ENCODE measurements at regions not wholly inside any gene's neighbourhood (a gene's known extent, or its start where the extent isn't known, plus 50 kb on each side); places are given as distances from the start of the nearest gene placed in this dataset.

DNA sequence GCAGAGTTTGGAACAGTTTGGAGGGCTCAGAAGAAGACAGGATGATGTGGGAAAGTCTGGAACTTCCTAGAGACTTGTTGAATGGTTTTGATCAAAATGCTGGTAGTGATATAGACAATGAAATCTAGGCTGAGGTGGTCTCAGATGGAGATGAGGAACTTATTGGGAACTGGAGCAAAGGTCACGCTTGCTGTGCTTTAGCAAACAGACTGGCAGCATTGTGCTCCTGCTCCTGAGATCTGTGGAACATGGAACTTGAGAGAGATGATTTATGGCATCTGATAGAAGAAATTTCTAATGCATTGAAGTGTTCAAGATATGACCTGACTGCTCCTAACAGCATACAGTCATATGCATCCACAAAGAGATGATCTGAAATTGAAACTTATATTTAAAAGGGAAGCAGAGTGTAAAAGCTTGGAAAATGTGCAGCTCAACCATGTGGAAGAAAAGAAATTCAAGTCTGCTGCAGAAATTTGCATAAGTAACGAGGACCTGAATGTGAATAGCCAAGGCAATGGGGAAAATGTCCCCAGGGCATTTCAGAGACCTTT is 186.9 kb upstream of the PHYHIPL start:
- Histone ChIP-seq H3K27me3 (ENCODE audit: control insufficient read depth in 2 of 2, insufficient read depth in 2 of 2, low read length in 2 of 2) (no peaks in the 10 kb centered on the region), H3K9me3 (ENCODE audit: control insufficient read depth in 2 of 3, low read length in 3 of 3) (peaks cover 0 to 8% (median 0%) of the 10 kb centered on the region in 3 experiments), H3K36me3 (ENCODE audit: control insufficient read depth in 2 of 3, insufficient read depth in 3 of 3, low read length in 3 of 3) (no peaks in the 10 kb centered on the region), H3K4me1 (ENCODE audit: control insufficient read depth in 2 of 2, insufficient read depth in 2 of 2, low read length in 2 of 2) (no peaks in the 10 kb centered on the region), H3K4me3 (ENCODE audit: low read length) (no peak overlapping the region), H3K27ac (ENCODE audit: low read depth, low read length) (no peak overlapping the region)
- intact Hi-C loops (cut with micrococcal nuclease) = no loop called here
- Mint-ChIP-seq H3K36me3 (peaks cover 0 to 3% (median 0%) of the 10 kb centered on the region in 5 donors), H3K9me3 (peaks cover 0 to 19% (median 4%) of the 10 kb centered on the region in 11 donors), H3K4me1 (no peaks in the 10 kb centered on the region), H3K27me3 (no peaks in the 10 kb centered on the region), H3K4me3 (no peak overlapping the region), H3K27ac (no peak overlapping the region)
- POLR2A ChIA-PET = no interaction called here
- ATAC-seq (no peak), DNase-seq (no peak)
- CTCF ChIA-PET = no interaction called here

DNA sequence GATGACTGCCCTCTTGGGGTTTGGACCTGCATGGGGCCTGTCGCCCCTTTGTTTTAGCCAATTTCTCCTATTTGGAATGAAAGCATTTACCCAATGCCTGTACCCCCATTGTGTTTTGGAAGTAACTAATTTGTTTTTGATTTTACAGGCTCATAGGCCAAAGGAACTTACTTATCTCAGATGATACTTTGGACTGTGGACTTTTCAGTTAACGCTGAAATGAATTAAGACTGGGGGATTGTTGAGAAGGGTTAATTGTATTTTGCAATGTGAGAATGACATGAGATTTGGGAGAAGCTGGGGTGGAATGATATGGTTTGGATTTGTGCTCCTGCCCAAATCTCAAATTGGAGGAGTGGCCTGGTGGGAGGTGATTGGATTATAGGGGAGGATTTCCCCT is 185.8 kb upstream of the PHYHIPL start:
- peaks cover 0 to 3% (median 0%) of the 10 kb centered on the region in 5 donors for H3K36me3 Mint-ChIP-seq
- peaks cover 0 to 19% (median 4%) of the 10 kb centered on the region in 11 donors for H3K9me3 Mint-ChIP-seq
- no peaks in the 10 kb centered on the region for H3K36me3 ChIP-seq (ENCODE audit: control insufficient read depth in 2 of 3, insufficient read depth in 3 of 3, low read length in 3 of 3)
- H3K4me1 Mint-ChIP-seq = no peaks in the 10 kb centered on the region
- ATAC-seq = no peak
- no peaks in the 10 kb centered on the region for H3K27me3 ChIP-seq (ENCODE audit: control insufficient read depth in 2 of 2, insufficient read depth in 2 of 2, low read length in 2 of 2)
- H3K4me3 ChIP-seq (ENCODE audit: low read length) = no peak overlapping the region
- DNase-seq = no peak
- peaks cover 0 to 8% (median 0%) of the 10 kb centered on the region in 3 experiments for H3K9me3 ChIP-seq (ENCODE audit: control insufficient read depth in 2 of 3, low read length in 3 of 3)
- H3K4me3 Mint-ChIP-seq = no peak overlapping the region
- H3K27me3 Mint-ChIP-seq = peaks cover 0 to 4% (median 0%) of the 10 kb centered on the region in 5 donors
- no peak overlapping the region for H3K27ac ChIP-seq (ENCODE audit: low read depth, low read length)
- H3K4me1 ChIP-seq (ENCODE audit: control insufficient read depth in 2 of 2, insufficient read depth in 2 of 2, low read length in 2 of 2) = no peaks in the 10 kb centered on the region
- H3K27ac Mint-ChIP-seq = no peak overlapping the region
- intact Hi-C loops (cut with micrococcal nuclease) = no loop called here
- ChIA-PET CTCF (no interaction called here), POLR2A (interaction anchor here (0.6 kb wide), 1 partner anchor 193 kb away, joined by 3 read pairs; no protein-coding TSS in a partner anchor)

DNA sequence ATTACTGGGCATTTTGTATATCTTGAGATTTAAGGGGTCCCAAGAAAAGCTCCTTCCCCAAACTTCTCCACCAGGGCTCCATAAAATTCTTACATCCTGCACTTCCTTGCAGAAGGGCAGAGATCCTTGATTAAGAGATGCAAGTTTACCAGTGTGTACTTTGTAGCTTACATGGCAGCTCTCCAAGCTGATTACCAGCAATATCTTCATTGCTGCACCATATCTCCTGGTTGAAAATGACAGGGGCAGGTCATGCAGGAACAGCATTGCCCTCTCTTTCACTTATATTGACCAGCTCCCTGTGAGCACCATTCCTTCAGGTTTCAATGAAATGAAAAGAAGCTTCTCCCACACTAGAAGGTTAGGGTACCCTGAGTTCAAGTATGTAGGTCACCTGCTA is 184.6 kb upstream of the PHYHIPL start:
- CTCF ChIA-PET = no interaction called here

DNA sequence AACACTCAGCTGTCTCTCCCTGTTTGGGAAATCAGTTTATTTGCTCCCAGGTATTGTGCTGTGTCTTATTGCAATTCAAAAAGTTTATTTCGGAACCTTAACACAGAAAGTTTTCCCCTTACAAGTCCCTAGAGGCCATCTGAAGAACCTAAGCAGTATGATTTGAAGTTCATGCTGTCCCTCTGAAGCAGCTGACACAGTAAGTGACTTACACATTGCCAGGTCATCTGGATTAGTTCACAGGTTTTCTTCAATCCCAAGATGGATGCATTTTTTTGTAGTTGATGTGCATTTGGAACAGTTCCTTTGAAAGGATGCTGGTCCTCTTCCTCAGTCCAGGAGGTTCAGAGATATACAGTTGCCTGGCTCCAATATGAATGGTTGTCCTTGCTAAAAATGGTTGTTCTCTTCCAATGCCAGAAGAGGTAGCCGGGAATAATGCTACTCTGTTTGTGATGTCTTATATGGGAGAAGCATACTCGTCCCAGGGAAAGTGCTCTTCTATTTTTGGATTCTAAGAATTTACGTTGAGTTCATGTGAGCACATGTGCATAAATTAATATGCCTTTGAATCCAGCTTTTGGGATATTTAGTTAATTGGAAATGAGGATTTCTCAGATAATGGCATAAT is 183.5 kb upstream of the PHYHIPL start:
- H3K4me3 ChIP-seq (ENCODE audit: low read length) = no peak overlapping the region
- no peaks in the 10 kb centered on the region for H3K4me1 Mint-ChIP-seq
- H3K9me3 Mint-ChIP-seq = peaks cover 0 to 15% (median 4%) of the 10 kb centered on the region in 11 donors
- no peak overlapping the region for H3K27ac ChIP-seq (ENCODE audit: low read depth, low read length)
- H3K9me3 ChIP-seq (ENCODE audit: control insufficient read depth in 2 of 3, low read length in 3 of 3) = peaks cover 0 to 8% (median 0%) of the 10 kb centered on the region in 3 experiments
- no peak overlapping the region for H3K27ac Mint-ChIP-seq
- no peaks in the 10 kb centered on the region for H3K27me3 ChIP-seq (ENCODE audit: control insufficient read depth in 2 of 2, insufficient read depth in 2 of 2, low read length in 2 of 2)
- intact Hi-C loops (cut with micrococcal nuclease) = no loop called here
- DNase-seq = no peak
- H3K36me3 ChIP-seq (ENCODE audit: control insufficient read depth in 2 of 3, insufficient read depth in 3 of 3, low read length in 3 of 3) = no peaks in the 10 kb centered on the region
- H3K4me1 ChIP-seq (ENCODE audit: control insufficient read depth in 2 of 2, insufficient read depth in 2 of 2, low read length in 2 of 2) = no peaks in the 10 kb centered on the region
- CTCF ChIA-PET = no interaction called here
- no peak for ATAC-seq
- POLR2A ChIA-PET = no interaction called here
- peaks cover 0 to 3% (median 0%) of the 10 kb centered on the region in 5 donors for H3K36me3 Mint-ChIP-seq
- H3K27me3 Mint-ChIP-seq = peaks cover 0 to 15% (median 6%) of the 10 kb centered on the region in 5 donors
- H3K4me3 Mint-ChIP-seq = no peak overlapping the region

More for the DNA sequence above, 184.6 kb upstream of the PHYHIPL start:
- H3K27me3 Mint-ChIP-seq = peaks cover 0 to 7% (median 4%) of the 10 kb centered on the region in 5 donors
- peaks cover 0 to 3% (median 0%) of the 10 kb centered on the region in 5 donors for H3K36me3 Mint-ChIP-seq
- Histone ChIP-seq H3K4me3 (ENCODE audit: low read length) (no peak overlapping the region), H3K36me3 (ENCODE audit: control insufficient read depth in 2 of 3, insufficient read depth in 3 of 3, low read length in 3 of 3) (no peaks in the 10 kb centered on the region), H3K4me1 (ENCODE audit: control insufficient read depth in 2 of 2, insufficient read depth in 2 of 2, low read length in 2 of 2) (no peaks in the 10 kb centered on the region), H3K9me3 (ENCODE audit: control insufficient read depth in 2 of 3, low read length in 3 of 3) (peaks cover 0 to 8% (median 0%) of the 10 kb centered on the region in 3 experiments), H3K27ac (ENCODE audit: low read depth, low read length) (no peak overlapping the region), H3K27me3 (ENCODE audit: control insufficient read depth in 2 of 2, insufficient read depth in 2 of 2, low read length in 2 of 2) (no peaks in the 10 kb centered on the region)
- peaks cover 0 to 19% (median 4%) of the 10 kb centered on the region in 11 donors for H3K9me3 Mint-ChIP-seq
- H3K4me1 Mint-ChIP-seq = no peaks in the 10 kb centered on the region
- POLR2A ChIA-PET = no interaction called here
- ATAC-seq (no peak), DNase-seq (no peak)
- H3K4me3 Mint-ChIP-seq = no peak overlapping the region
- H3K27ac Mint-ChIP-seq = no peak overlapping the region
- intact Hi-C loops (cut with micrococcal nuclease) = no loop called here

DNA sequence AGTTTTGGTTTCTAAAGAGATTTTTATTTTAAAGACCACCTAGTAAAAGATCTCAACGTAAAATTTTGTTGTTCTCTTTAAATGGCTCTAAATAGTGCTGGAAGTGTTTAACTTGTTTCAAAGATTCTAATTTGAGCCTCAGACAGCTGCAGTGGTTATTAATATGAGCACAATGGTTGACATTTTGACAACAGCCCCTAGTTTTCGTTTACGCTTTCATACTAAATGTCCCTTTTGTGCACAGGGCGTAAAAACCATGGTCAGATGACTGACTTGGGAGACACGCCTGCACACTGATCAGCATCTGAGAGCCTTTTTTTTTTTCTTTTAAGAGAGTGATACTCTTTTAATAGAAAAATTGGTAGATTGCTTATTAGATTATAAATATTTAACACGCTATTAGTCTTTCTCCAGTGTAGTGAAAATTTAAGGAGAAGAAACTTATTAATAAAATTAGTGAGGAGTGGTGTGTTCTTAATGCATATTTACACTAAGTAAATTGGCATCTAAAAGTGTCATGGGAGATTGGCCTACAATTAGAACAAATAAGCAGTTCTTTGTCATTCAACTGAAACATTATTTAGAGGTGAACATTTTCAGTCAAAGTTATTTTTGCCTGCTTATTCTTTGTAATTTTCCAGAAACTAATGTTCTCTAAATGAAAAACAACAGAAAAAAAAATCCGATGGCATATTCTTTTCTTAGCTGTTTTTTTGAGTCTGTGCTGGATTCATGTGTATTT is 182.8 kb upstream of the PHYHIPL start:
- intact Hi-C loops (cut with micrococcal nuclease) = no loop called here
- ATAC-seq (no peak), DNase-seq (no peak)
- H3K4me3 Mint-ChIP-seq = no peak overlapping the region
- H3K27me3 Mint-ChIP-seq = peaks cover 0 to 15% (median 6%) of the 10 kb centered on the region in 5 donors
- peaks cover 0 to 14% (median 4%) of the 10 kb centered on the region in 11 donors for H3K9me3 Mint-ChIP-seq
- peaks cover 0 to 3% (median 0%) of the 10 kb centered on the region in 5 donors for H3K36me3 Mint-ChIP-seq
- Histone ChIP-seq H3K36me3 (ENCODE audit: control insufficient read depth in 2 of 3, insufficient read depth in 3 of 3, low read length in 3 of 3) (no peaks in the 10 kb centered on the region), H3K27me3 (ENCODE audit: control insufficient read depth in 2 of 2, insufficient read depth in 2 of 2, low read length in 2 of 2) (no peaks in the 10 kb centered on the region), H3K4me1 (ENCODE audit: control insufficient read depth in 2 of 2, insufficient read depth in 2 of 2, low read length in 2 of 2) (no peaks in the 10 kb centered on the region), H3K4me3 (ENCODE audit: low read length) (no peak overlapping the region), H3K9me3 (ENCODE audit: control insufficient read depth in 2 of 3, low read length in 3 of 3) (peaks cover 0 to 8% (median 0%) of the 10 kb centered on the region in 3 experiments), H3K27ac (ENCODE audit: low read depth, low read length) (no peak overlapping the region)
- no peak overlapping the region for H3K27ac Mint-ChIP-seq
- no peaks in the 10 kb centered on the region for H3K4me1 Mint-ChIP-seq
- ChIA-PET CTCF (no interaction called here), POLR2A (no interaction called here)

DNA sequence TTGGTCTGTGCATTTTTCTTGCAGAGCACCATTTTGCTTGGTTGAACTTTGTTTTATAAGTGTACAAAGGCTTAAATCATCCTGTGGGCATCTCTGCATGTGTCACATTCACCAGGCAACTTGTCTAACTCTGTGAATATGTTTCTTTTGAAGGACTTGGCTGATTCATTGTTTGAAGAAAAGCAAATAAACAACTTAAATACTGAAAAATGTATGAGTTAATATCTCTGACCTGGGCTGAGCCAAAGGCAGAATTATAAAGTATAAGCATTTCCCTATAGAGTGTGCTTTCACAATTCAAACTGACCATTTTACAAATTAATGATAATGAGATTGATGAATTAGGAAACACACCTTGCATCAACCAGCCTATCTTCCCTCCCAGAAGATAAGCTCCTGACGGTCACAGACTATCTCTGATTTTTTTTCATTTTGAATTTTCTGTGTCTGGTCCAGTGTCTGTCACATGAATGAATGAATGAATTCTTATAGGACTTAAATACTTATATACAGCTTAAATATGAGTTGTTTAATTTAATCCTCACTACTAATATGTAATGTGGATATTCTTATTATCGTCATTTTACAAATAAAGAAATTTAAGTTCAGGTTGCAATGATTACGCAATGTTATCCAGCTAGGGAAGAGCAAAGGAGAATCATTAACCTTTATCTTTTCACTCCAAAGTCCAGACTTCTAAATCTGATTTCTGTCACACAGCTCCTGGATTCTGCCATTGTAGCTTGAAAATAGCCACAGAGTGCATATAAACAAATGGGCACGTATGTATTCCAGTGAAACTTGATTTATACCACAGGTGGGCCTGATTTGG is 182.0 kb upstream of the PHYHIPL start:
- H3K9me3 ChIP-seq (ENCODE audit: control insufficient read depth in 2 of 3, low read length in 3 of 3) = peaks cover 0 to 8% (median 0%) of the 10 kb centered on the region in 3 experiments
- H3K9me3 Mint-ChIP-seq = peaks cover 0 to 12% (median 3%) of the 10 kb centered on the region in 11 donors
- no peaks in the 10 kb centered on the region for H3K27me3 ChIP-seq (ENCODE audit: control insufficient read depth in 2 of 2, insufficient read depth in 2 of 2, low read length in 2 of 2)
- no peaks in the 10 kb centered on the region for H3K36me3 ChIP-seq (ENCODE audit: control insufficient read depth in 2 of 3, insufficient read depth in 3 of 3, low read length in 3 of 3)
- no peak for ATAC-seq
- no peak for DNase-seq
- peaks cover 0 to 2% (median 0%) of the 10 kb centered on the region in 5 donors for H3K36me3 Mint-ChIP-seq
- H3K4me1 Mint-ChIP-seq = no peaks in the 10 kb centered on the region
- H3K27me3 Mint-ChIP-seq = peaks cover 0 to 15% (median 6%) of the 10 kb centered on the region in 5 donors
- H3K27ac ChIP-seq (ENCODE audit: low read depth, low read length) = no peak overlapping the region
- ChIA-PET POLR2A (no interaction called here), CTCF (no interaction called here)
- no peak overlapping the region for H3K4me3 ChIP-seq (ENCODE audit: low read length)
- H3K27ac Mint-ChIP-seq = no peak overlapping the region
- H3K4me1 ChIP-seq (ENCODE audit: control insufficient read depth in 2 of 2, insufficient read depth in 2 of 2, low read length in 2 of 2) = no peaks in the 10 kb centered on the region
- H3K4me3 Mint-ChIP-seq = no peak overlapping the region
- intact Hi-C loops (cut with micrococcal nuclease) = no loop called here

Measured in naive thymus-derived CD4-positive, alpha-beta T cell (primary cell).